ENCODE measurements at regions not wholly inside any gene's neighbourhood (a gene's known extent, or its start where the extent isn't known, plus 50 kb on each side); places are given as distances from the start of the nearest gene placed in this dataset.

DNA sequence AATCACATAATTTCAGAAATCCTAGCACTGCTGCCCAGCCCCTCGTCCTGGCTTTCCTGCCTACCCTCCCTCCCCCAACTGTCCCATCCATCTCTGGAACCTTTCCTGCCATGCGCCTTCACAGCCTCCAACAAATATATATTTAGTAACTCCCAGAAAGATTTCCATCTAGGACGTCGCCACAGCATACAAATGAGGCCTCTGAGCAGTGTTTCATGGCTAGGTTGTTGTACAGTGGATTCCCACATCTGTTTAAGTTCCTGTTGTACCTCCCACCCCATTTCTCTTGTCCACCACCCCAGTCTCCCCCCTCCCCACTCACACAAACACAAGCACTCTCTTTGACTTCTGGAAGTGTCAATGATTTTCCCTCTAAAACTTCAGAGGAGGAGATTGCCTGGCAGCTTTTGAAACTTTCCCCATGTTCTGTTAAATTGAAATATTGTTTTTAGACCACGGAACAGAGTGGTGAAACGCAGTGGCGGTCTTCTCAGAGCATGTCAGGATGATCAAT is 280.3 kb upstream of the RORA start:
- no peak for TF ChIP-seq ZFX (IDR thresholded peaks at IDR 0.05; ENCODE audit: borderline replicate concordance)
- TF ChIP-seq, protein P1, sequence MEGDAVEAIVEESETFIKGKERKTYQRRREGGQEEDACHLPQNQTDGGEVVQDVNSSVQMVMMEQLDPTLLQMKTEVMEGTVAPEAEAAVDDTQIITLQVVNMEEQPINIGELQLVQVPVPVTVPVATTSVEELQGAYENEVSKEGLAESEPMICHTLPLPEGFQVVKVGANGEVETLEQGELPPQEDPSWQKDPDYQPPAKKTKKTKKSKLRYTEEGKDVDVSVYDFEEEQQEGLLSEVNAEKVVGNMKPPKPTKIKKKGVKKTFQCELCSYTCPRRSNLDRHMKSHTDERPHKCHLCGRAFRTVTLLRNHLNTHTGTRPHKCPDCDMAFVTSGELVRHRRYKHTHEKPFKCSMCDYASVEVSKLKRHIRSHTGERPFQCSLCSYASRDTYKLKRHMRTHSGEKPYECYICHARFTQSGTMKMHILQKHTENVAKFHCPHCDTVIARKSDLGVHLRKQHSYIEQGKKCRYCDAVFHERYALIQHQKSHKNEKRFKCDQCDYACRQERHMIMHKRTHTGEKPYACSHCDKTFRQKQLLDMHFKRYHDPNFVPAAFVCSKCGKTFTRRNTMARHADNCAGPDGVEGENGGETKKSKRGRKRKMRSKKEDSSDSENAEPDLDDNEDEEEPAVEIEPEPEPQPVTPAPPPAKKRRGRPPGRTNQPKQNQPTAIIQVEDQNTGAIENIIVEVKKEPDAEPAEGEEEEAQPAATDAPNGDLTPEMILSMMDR (IDR thresholded peaks at IDR 0.05), result no peak
- no peak overlapping the region for H3K27ac ChIP-seq

DNA sequence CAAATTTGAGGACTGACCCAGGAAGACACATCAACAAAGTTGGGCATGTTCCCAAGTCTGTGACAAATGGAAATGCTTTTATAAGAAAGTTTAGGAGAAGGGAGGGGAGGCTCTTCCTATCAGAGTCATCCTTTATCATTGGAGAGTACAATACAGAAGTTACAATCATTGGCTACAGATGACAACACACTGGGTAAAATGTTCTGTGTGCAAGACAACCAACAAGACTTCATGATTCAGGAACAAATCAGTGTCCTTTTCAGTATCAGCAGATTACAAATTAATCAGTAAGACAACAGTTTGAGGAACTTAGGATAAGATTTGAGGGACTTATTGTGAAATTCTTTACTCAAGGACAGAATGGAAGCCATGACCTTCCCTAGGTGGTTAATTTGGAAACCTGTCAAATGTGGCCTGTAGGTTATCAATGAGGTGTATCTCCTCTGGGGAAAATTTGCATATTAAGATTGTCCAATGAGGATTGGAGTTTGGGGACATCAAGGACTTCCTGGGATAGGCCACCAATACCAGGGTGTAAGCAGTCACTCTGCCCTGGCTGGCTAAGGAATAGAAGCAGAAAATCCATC is 274.4 kb upstream of the RORA start:
- H3K27ac ChIP-seq, result no peak overlapping the region
- no peak for TF ChIP-seq ZFX (IDR thresholded peaks at IDR 0.05; ENCODE audit: borderline replicate concordance)
- TF ChIP-seq, protein P1 (IDR thresholded peaks at IDR 0.05), result no peak

DNA sequence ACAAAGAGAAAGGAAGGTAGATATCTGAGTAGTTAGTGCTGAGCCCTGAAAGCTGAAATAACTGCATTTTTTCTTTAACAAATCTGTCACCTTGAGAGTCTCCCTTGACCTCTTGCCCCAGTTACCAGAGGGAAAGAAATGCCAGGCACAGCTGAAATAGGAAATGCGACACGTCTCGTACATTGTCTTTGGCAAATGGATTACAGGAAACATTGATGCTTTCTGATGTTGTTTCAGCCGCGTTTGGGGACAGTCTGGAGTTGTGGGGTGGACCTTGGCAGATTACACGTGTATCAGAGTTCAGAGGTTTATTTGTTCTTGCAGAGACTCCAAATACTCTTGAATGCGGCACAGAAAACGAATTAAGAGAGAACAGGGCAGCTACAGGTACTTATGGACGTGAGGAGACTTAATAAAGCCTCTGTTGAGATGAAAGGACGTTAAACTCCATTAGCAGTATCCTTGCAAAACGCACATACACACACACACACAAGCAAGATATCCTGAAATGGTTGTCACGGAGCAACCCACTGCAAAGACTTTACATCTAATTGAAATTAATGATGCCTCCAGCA is 272.8 kb upstream of the RORA start:
- TF ChIP-seq, protein P1 (IDR thresholded peaks at IDR 0.05), result no peak
- no peak for TF ChIP-seq ZFX (IDR thresholded peaks at IDR 0.05; ENCODE audit: borderline replicate concordance)
- no peak overlapping the region for H3K27ac ChIP-seq

DNA sequence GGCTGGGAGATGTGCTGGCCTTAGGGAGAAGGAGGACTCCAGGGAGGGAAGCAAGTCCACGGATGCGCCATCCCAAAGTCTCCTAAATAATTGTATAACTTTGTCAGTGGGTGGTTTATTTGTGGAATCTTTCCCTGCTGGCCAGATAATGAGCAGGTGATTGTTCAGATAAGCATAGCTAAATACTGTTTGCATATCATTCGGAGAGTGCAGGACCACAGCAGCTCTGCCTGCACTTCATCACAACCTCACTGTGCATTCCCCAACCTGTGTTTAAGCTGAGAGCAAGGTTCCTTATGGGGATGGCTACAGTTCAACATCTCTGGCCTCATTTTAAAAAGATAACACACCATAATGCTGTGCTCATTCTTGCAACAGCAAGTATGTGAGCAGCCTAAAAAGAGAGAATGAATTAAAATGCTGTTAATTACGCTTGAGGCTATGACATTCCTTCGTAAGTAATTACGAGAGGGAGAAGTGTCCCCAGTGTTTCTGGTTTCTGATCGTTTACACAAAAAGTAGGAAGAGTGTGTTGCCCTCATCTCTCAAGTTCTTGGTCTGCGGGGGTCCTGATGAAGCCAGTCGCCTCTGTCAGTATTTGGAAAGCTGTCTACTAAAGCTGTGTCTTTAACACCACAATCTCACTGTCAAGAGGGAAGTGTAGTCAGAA is 272.0 kb upstream of the RORA start:
- TF ChIP-seq, protein P1 (IDR thresholded peaks at IDR 0.05), result no peak
- no peak for TF ChIP-seq ZFX (IDR thresholded peaks at IDR 0.05; ENCODE audit: borderline replicate concordance)

DNA sequence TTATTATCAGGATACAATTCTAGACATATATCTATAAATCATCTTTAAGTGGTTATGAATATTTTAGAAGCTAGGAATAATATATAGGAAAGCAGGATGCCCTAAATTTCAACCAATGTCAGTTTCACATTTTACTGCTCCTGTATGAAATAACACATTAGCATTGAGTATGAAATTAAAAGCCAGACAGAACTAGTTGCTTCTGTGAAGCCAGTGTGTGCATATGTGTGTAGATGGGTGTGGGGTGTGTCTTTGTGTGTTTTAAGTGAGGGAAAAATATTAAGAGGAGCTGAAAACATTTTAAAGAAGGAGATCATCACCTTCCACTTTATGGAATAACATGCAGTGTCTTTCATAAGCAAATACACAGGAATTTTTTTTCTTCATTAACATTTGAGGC is 271.4 kb upstream of the RORA start:
- H3K27ac ChIP-seq, result no peak overlapping the region
- TF ChIP-seq, protein P1 (IDR thresholded peaks at IDR 0.05), result no peak
- no peak for TF ChIP-seq ZFX (IDR thresholded peaks at IDR 0.05; ENCODE audit: borderline replicate concordance)

More for the DNA sequence above, 272.0 kb upstream of the RORA start:
- H3K27ac ChIP-seq, result no peak overlapping the region

DNA sequence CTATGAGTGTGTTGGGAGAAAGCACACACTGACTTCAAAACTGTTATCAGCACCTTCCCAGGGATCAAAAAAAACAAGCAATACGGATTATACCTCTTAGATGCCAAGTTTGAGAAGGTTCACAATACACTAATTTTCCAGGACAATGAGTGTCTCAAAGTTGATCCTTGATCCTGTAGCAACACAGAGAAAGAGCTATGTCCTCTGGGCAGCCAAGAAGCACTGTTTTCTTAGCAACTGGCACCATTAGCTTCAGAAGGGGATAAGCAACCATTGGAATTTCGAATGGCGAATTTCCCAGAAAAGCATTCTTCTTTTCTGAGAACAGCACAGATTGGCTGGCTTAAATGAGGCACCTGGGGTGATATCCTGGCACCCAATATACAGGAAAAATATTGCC is 270.3 kb upstream of the RORA start:
- H3K27ac ChIP-seq, result no peak overlapping the region
- TF ChIP-seq ZFX (IDR thresholded peaks at IDR 0.05; ENCODE audit: borderline replicate concordance), result no peak
- TF ChIP-seq, protein P1 (IDR thresholded peaks at IDR 0.05), result no peak

DNA sequence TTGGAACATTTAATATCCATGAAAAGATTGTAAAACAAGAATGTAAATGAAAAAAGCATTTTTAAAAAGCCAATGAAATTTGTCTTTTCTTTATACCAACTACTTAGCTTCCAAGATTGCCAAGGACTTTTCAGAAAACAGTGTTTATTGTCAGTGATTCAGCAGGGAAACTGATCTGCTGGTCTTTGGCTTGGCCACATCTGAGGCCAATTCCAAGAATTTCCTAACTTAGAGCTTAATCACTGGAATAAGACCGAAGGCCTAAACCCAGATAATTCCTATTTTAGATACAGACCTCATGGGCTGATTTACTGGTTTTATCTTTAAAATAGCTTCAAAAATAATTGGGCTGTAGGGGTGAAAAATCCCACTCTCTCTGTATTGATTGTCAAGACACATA is 260.5 kb upstream of the RORA start:
- no peak for TF ChIP-seq ZFX (IDR thresholded peaks at IDR 0.05; ENCODE audit: borderline replicate concordance)
- TF ChIP-seq, protein P1 (IDR thresholded peaks at IDR 0.05), result no peak
- no peak overlapping the region for H3K27ac ChIP-seq
